ENCODE measurements at regions not wholly inside any gene's neighbourhood (a gene's known extent, or its start where the extent isn't known, plus 50 kb on each side); places are given as distances from the start of the nearest gene placed in this dataset.

- no peaks in the 10 kb centered on the region for H3K9me3 Mint-ChIP-seq
- no peak overlapping the region for H3K27ac Mint-ChIP-seq
- H3K36me3 Mint-ChIP-seq, result no peaks in the 10 kb centered on the region
Observed at GRCh38 chr11:71201936-71202597, 50.3 kb downstream of the SHANK2 start.

DNA sequence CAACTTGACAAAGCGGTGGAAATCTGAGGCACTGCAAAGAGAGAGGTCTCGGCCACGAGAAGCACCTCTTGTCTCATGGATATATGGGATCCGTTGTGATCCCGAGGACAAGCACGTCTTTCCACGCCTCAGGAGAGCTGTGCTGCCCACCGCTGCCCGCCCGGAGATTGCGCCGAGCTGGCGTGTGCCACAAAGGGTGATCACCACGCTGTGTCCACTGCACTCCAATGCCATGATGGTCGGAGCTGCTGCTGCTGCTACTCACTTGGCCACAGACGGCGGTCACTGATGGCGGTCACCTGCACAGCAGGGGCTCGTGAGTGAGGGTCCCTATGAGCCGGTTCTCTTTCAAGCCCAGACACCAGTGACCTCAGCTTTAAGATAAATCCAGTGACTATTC, 51.1 kb downstream of the SHANK2 start:
- no peak for TF ChIP-seq CTCF (conservative IDR thresholded peaks at IDR 0.05)
- Mint-ChIP-seq H3K36me3 (no peaks in the 10 kb centered on the region), H3K4me1 (ENCODE audit: unreplicated experiment) (peaks cover 18% of the 10 kb centered on the region), H3K4me3 (no peak overlapping the region), H3K27me3 (no peaks in the 10 kb centered on the region), H3K9me3 (no peaks in the 10 kb centered on the region), H3K27ac (no peak overlapping the region)
- no peak for DNase-seq (ENCODE audit: extremely low spot score, unreplicated experiment)

More at GRCh38 chr11:71201936-71202597, 50.3 kb downstream of the SHANK2 start:
- Mint-ChIP-seq H3K4me1 (ENCODE audit: unreplicated experiment) (peaks cover 23% of the 10 kb centered on the region), H3K4me3 (no peak overlapping the region), H3K27me3 (no peaks in the 10 kb centered on the region)
- DNase-seq (ENCODE audit: extremely low spot score, unreplicated experiment), result no peak
- TF ChIP-seq CTCF (conservative IDR thresholded peaks at IDR 0.05), result no peak

DNA sequence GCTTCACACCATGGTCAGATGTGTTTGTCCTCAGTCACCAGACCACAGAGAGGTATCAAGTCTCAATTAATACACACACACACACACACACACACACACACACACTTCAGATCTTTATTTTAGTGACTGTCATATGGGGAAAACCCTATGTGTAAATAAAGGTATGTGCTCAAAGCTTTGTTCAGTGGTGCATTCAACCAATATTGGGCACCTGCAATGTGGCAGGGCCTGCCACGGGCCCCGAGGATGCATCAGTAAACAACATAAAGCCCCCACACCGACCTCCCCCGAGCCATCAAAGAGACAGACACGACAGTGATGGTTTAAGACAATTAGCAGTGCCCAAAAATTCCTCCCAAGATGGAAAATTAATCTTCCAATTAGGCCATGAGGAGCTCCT, 51.6 kb downstream of the SHANK2 start:
- Mint-ChIP-seq H3K4me3 (no peak overlapping the region), H3K27me3 (no peaks in the 10 kb centered on the region), H3K9me3 (no peaks in the 10 kb centered on the region), H3K27ac (no peak overlapping the region), H3K4me1 (ENCODE audit: unreplicated experiment) (peaks cover 15% of the 10 kb centered on the region), H3K36me3 (no peaks in the 10 kb centered on the region)
- no peak for DNase-seq (ENCODE audit: extremely low spot score, unreplicated experiment)
- TF ChIP-seq CTCF (conservative IDR thresholded peaks at IDR 0.05), result no peak

DNA sequence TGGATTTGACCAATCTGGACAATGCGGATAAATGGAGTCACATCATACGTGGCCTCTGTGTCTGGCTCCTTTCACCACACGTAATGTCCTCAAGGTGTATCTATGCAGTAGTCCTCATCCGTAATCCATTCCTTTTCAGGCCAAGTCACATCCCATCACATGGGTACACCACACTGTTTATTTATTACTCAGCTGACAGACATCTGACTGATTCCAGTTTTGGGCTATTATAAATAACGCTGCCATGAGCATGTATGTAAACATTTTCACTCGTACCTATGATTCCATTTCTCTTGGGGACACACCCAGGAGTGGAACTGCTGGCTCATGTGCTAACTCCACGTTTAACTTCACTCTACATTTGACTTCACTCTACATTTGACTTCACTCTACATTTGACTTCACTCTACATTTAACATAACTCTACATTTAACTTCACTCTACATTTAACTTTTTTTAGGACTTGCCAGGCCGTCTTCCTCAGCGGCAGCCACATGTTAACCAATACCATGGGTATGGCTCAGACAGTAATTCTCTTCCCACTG, 52.1 kb downstream of the SHANK2 start:
- TF ChIP-seq CTCF (conservative IDR thresholded peaks at IDR 0.05), result no peak
- Mint-ChIP-seq H3K36me3 (no peaks in the 10 kb centered on the region), H3K9me3 (no peaks in the 10 kb centered on the region), H3K27me3 (no peaks in the 10 kb centered on the region), H3K4me1 (ENCODE audit: unreplicated experiment) (peaks cover 15% of the 10 kb centered on the region), H3K27ac (no peak overlapping the region), H3K4me3 (no peak overlapping the region)
- no peak for DNase-seq (ENCODE audit: extremely low spot score, unreplicated experiment)

GRCh38 chr11:71199226-71199820, 53.1 kb downstream of the SHANK2 start:
- H3K36me3 Mint-ChIP-seq, result no peaks in the 10 kb centered on the region
- no peak for TF ChIP-seq CTCF (conservative IDR thresholded peaks at IDR 0.05)
- no peak overlapping the region for H3K27ac Mint-ChIP-seq
- DNase-seq (ENCODE audit: extremely low spot score, unreplicated experiment), result no peak
- H3K27me3 Mint-ChIP-seq, result no peaks in the 10 kb centered on the region
- H3K9me3 Mint-ChIP-seq, result no peaks in the 10 kb centered on the region
- no peak overlapping the region for H3K4me3 Mint-ChIP-seq
- peaks cover 15% of the 10 kb centered on the region for H3K4me1 Mint-ChIP-seq (ENCODE audit: unreplicated experiment)
